ENCODE measurements at regions not wholly inside any gene's neighbourhood (a gene's known extent, or its start where the extent isn't known, plus 50 kb on each side); places are given as distances from the start of the nearest gene placed in this dataset.

DNA sequence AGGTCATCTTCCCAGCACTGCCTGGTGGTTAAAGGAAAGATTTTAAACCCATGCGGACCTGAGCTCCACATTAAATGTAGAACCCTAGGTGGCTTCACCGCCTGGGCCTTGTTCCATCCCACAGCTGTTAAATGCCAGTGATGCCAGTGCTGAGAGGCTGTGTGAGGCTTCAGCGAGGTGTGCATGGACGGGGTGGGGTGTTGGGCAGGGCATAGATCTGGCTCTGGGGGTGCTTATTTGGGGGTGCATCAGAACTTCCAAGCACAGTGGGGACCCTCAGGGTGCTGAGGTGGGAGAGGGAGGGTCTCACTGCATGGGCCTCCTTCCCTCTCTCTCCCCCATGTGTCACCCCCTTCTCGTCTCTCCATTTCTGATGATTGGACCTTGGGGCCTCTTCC lies 90.1 kb upstream of the B3GAT1 start:
- H3K27me3 Mint-ChIP-seq, result peaks cover 12% of the 10 kb centered on the region
- ChIA-PET CTCF (no interaction called here), POLR2A (no interaction called here)
- no peaks in the 10 kb centered on the region for H3K36me3 Mint-ChIP-seq (ENCODE audit: low read depth)
- no peaks in the 10 kb centered on the region for H3K4me1 Mint-ChIP-seq
- H3K4me3 Mint-ChIP-seq, result no peak overlapping the region
- ATAC-seq (ENCODE audit: low read depth) (no peak), DNase-seq (no peak)
- H3K9me3 Mint-ChIP-seq, result no peaks in the 10 kb centered on the region
- H3K27ac Mint-ChIP-seq, result no peak overlapping the region
- intact Hi-C loops (cut with micrococcal nuclease), result no loop called here
- TF ChIP-seq, protein P1, sequence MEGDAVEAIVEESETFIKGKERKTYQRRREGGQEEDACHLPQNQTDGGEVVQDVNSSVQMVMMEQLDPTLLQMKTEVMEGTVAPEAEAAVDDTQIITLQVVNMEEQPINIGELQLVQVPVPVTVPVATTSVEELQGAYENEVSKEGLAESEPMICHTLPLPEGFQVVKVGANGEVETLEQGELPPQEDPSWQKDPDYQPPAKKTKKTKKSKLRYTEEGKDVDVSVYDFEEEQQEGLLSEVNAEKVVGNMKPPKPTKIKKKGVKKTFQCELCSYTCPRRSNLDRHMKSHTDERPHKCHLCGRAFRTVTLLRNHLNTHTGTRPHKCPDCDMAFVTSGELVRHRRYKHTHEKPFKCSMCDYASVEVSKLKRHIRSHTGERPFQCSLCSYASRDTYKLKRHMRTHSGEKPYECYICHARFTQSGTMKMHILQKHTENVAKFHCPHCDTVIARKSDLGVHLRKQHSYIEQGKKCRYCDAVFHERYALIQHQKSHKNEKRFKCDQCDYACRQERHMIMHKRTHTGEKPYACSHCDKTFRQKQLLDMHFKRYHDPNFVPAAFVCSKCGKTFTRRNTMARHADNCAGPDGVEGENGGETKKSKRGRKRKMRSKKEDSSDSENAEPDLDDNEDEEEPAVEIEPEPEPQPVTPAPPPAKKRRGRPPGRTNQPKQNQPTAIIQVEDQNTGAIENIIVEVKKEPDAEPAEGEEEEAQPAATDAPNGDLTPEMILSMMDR (IDR thresholded peaks at IDR 0.05), result no peak

DNA sequence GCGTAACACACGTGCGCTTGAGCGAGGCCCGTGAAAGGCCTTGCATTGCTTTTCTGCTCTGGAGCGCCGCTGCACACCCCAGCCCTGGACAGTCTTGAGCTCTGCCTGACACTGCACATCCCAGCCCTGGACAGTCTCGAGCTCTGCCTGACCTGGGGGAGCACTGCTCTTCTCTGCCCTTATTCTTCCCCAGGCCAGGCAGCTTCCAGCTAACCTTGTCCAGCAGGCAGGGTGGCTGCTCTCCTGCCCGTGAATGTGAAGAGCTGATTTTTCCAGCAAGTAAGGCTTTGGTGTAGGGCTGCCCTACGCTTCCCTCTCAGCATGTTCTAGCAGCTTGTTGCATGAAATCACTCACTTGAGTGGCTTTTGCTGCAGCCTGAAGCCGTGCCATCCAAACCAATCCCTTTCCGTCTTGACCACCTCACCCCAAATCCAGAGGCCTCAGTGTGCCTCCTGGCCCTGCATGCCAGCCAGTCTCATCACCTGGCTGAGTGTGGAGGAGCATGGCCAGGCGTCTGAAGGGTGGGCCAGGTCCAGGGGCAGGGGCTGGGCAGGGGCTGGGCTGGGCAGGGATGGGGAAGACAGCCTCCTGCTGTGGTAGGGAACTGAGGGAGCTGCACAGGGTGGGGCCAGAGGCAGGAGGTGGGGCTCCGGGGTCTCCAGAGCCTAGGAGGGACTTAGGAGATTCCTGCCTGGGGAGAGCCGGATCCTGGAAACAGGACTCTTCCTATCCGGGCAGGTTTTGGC lies 89.5 kb upstream of the B3GAT1 start:
- ATAC-seq (ENCODE audit: low read depth), result no peak
- ChIA-PET POLR2A (no interaction called here), CTCF (no interaction called here)
- Mint-ChIP-seq H3K9me3 (peaks cover 3% of the 10 kb centered on the region), H3K4me1 (no peaks in the 10 kb centered on the region), H3K4me3 (no peak overlapping the region), H3K27ac (no peak overlapping the region), H3K27me3 (peaks cover 14% of the 10 kb centered on the region), H3K36me3 (ENCODE audit: low read depth) (no peaks in the 10 kb centered on the region)
- DNase-seq, result no peak
- TF ChIP-seq, protein P1 (IDR thresholded peaks at IDR 0.05), result no peak
- intact Hi-C loops (cut with micrococcal nuclease), result no loop called here

DNA sequence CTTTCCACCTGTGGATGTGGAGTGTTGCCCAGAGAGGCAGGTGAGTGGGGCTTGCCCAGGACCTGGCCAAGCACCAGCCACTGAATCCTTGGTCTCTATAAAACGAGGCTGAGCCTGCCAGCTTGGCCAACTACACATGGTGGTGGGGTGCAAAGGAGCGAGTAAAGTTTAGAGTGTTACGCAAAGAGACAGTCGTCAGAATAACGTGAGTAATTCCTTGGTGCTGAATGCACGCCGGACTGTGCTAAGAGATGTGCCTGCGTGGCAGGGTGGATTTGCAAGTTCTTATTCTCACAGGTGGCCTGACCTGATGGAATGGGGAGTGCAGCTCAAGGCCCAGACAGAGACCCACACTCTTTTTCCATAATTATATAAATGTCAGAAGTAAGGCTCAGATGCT lies 88.6 kb upstream of the B3GAT1 start:
- POLR2A ChIA-PET, result no interaction called here
- CTCF ChIA-PET, result no interaction called here
- TF ChIP-seq, protein P1 (IDR thresholded peaks at IDR 0.05), result no peak
- Mint-ChIP-seq H3K27me3 (peaks cover 13% of the 10 kb centered on the region), H3K9me3 (peaks cover 7% of the 10 kb centered on the region), H3K4me3 (no peak overlapping the region), H3K4me1 (no peaks in the 10 kb centered on the region), H3K27ac (no peak overlapping the region), H3K36me3 (ENCODE audit: low read depth) (no peaks in the 10 kb centered on the region)
- no peak for DNase-seq
- ATAC-seq (ENCODE audit: low read depth), result no peak
- intact Hi-C loops (cut with micrococcal nuclease), result no loop called here

DNA sequence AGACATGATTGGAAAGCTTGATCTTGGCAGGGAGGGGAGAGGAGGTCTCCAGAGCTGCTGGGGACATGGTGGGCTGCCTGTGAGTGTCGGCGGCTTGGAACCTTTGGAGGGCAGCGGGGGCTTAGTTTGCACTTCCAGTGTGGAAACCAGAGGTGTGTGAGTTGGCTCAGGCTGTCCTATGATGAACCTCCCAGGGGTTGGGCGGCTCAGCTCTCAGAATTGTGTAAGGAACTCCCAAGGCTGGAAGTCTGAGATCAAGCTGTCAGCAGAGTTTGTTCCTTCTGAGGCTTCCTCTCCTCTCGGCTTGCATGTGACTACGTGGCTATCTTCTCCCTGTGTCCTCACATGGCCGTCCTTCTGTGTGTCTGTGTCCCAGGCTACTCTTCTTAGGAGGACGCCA lies 87.9 kb upstream of the B3GAT1 start:
- DNase-seq (no peak), ATAC-seq (ENCODE audit: low read depth) (no peak)
- intact Hi-C loops (cut with micrococcal nuclease), result no loop called here
- Mint-ChIP-seq H3K4me3 (no peak overlapping the region), H3K4me1 (no peaks in the 10 kb centered on the region), H3K27ac (no peak overlapping the region), H3K9me3 (peaks cover 11% of the 10 kb centered on the region), H3K27me3 (peaks cover 12% of the 10 kb centered on the region), H3K36me3 (ENCODE audit: low read depth) (no peaks in the 10 kb centered on the region)
- CTCF ChIA-PET, result no interaction called here
- POLR2A ChIA-PET, result no interaction called here
- TF ChIP-seq, protein P1 (IDR thresholded peaks at IDR 0.05), result no peak

DNA sequence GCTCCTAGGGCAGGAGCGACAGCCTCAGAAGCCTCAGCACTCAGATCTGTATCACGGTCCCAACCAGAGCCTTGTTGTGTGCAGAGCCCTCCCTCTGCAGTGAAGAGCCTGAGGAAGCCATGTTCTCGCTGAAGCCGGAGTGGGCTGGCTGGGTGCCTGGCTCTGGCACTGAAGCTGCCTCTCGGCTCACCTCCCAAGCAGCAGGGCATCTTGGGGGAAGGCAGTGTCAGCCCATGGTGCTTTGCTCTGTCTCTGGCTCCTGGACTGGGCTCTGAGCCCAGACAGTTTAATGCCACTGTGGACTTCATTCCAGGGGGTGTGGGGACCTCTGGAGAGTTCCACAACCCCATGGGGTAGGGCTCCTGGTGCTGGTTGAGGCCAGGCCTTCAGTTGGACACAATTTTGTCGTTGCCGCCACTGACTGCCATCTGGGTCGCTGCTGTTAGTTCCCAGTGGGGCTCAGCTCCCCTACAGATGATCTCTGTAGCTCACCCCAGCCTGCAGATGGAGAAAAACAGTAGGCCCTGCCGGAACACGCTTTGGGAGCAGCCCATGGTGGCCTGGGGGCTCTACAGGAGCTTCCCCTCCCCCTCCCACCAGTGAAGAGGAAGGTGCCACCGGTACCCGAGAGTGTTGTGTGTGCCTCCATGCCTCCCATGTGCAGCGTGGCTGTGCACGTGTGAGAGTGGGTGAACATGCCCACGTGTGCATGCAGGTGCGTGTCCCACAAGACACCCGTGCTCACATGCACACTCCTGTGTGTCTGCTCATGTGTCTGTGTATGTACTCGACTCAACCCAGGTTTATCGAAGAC lies 86.5 kb upstream of the B3GAT1 start:
- H3K27ac Mint-ChIP-seq, result no peak overlapping the region
- ATAC-seq (ENCODE audit: low read depth) (no peak), DNase-seq (no peak)
- POLR2A ChIA-PET, result no interaction called here
- no peaks in the 10 kb centered on the region for H3K4me1 Mint-ChIP-seq
- peaks cover 14% of the 10 kb centered on the region for H3K9me3 Mint-ChIP-seq
- peaks cover 7% of the 10 kb centered on the region for H3K27me3 Mint-ChIP-seq
- intact Hi-C loops (cut with micrococcal nuclease), result no loop called here
- TF ChIP-seq, protein P1 (IDR thresholded peaks at IDR 0.05), result no peak
- H3K4me3 Mint-ChIP-seq, result no peak overlapping the region
- H3K36me3 Mint-ChIP-seq (ENCODE audit: low read depth), result no peaks in the 10 kb centered on the region
- CTCF ChIA-PET, result no interaction called here
